ENCODE measurements at regions not wholly inside any gene's neighbourhood (a gene's known extent, or its start where the extent isn't known, plus 50 kb on each side); places are given as distances from the start of the nearest gene placed in this dataset.

DNA sequence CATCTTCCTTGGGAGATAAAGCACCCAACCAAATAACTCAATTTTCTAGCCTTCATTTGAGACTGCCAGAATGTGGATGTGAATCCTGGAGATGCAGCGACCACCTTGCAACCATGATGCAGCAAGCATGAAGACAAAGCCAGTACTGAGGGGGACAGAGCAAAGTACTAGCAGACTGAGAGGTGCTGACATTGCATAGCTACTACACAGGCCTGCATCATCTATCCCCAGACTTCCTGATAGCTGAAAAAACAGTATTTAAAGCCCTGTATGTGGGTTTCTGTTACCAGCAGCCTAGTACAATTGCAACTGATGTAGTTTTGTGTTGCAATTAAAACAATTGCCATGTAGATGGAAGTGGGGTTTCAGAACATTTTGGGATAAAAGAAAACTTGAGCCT, 146.3 kb upstream of the VEPH1 start (continued):
- no peak for TF ChIP-seq GABPA (IDR thresholded peaks at IDR 0.05; ENCODE audit: borderline replicate concordance, insufficient read depth, low read length)
- no peak for TF ChIP-seq BCL11A (IDR thresholded peaks at IDR 0.05; ENCODE audit: low read depth in 2 of 2, low read length in 2 of 2)
